HUES48 (cell line): ENCODE measurements at regions not wholly inside any gene's neighbourhood (a gene's known extent, or its start where the extent isn't known, plus 50 kb on each side); places are given as distances from the start of the nearest gene placed in this dataset.
"Not testable (repeated sequence)": the region's sequence is repeated elsewhere in the genome, so short reads cannot be mapped to it uniquely, and the experiment has no call there.

Experiments used
- H3K27ac ChIP-seq: one replicate; pipeline ENCODE4 v1.7.0; 2013; ENCODE audit warnings: low read depth, low read length, inconsistent platforms
- H3K27me3 ChIP-seq: 2 replicates; pipeline ENCODE4 v1.6.1; 2013; ENCODE audit warnings: mild to moderate bottlenecking, low read length; ENCODE audit not compliant: control insufficient read depth, insufficient read depth
- H3K36me3 ChIP-seq: 2 replicates; pipeline ENCODE4 v1.6.1; 2013; ENCODE audit warnings: low read length; ENCODE audit not compliant: control insufficient read depth, insufficient read depth
- H3K4me1 ChIP-seq: 2 replicates; pipeline ENCODE4 v1.6.1; 2013; ENCODE audit warnings: mild to moderate bottlenecking, low read length; ENCODE audit not compliant: control insufficient read depth, insufficient read depth
- H3K4me3 ChIP-seq: 2 replicates; pipeline ENCODE4 v1.5.1; 2013; ENCODE audit warnings: mild to moderate bottlenecking, low read depth, low read length
- H3K9ac ChIP-seq: 2 replicates; pipeline ENCODE4 v1.6.1; 2013; ENCODE audit warnings: mild to moderate bottlenecking, low read depth, low read length, moderate library complexity
- H3K9me3 ChIP-seq: 2 replicates; pipeline ENCODE4 v1.6.1; 2013; ENCODE audit warnings: low read length; ENCODE audit not compliant: control insufficient read depth, insufficient read depth

- not testable (repeated sequence) for H3K4me3 ChIP-seq, H3K4me1 ChIP-seq, H3K27me3 ChIP-seq, H3K36me3 ChIP-seq, H3K9ac ChIP-seq, H3K9me3 ChIP-seq, H3K27ac ChIP-seq
Measured at GRCh38 chr6:134537765-134538164, 219.9 kb upstream of the SGK1 start.

- no peaks in the 10 kb centered on the region for H3K4me1 ChIP-seq
- H3K9me3 ChIP-seq, result no peaks in the 10 kb centered on the region
- no peaks in the 10 kb centered on the region for H3K36me3 ChIP-seq
- no peak overlapping the region for H3K4me3 ChIP-seq
- H3K9ac ChIP-seq, result no peak overlapping the region
- no peak overlapping the region for H3K27ac ChIP-seq
- no peaks in the 10 kb centered on the region for H3K27me3 ChIP-seq
Measured at GRCh38 chr6:134537146-134537555, 219.2 kb upstream of the SGK1 start.

GRCh38 chr6:134535831-134536230 lies 217.9 kb upstream of the SGK1 start:
- H3K27me3 ChIP-seq, result no peaks in the 10 kb centered on the region
- H3K36me3 ChIP-seq, result no peaks in the 10 kb centered on the region
- H3K9me3 ChIP-seq, result no peaks in the 10 kb centered on the region
- no peak overlapping the region for H3K4me3 ChIP-seq
- no peak overlapping the region for H3K9ac ChIP-seq
- no peaks in the 10 kb centered on the region for H3K4me1 ChIP-seq
- H3K27ac ChIP-seq, result no peak overlapping the region

- Histone ChIP-seq H3K27ac (no peak overlapping the region), H3K4me1 (no peaks in the 10 kb centered on the region), H3K9me3 (no peaks in the 10 kb centered on the region), H3K27me3 (no peaks in the 10 kb centered on the region), H3K36me3 (no peaks in the 10 kb centered on the region), H3K9ac (no peak overlapping the region), H3K4me3 (no peak overlapping the region)
Measured at GRCh38 chr6:134534708-134535149, 216.8 kb upstream of the SGK1 start.

GRCh38 chr6:134533991-134534390 lies 216.1 kb upstream of the SGK1 start:
- no peaks in the 10 kb centered on the region for H3K4me1 ChIP-seq
- no peaks in the 10 kb centered on the region for H3K9me3 ChIP-seq
- H3K9ac ChIP-seq, result no peak overlapping the region
- H3K4me3 ChIP-seq, result no peak overlapping the region
- no peaks in the 10 kb centered on the region for H3K27me3 ChIP-seq
- H3K27ac ChIP-seq, result no peak overlapping the region
- no peaks in the 10 kb centered on the region for H3K36me3 ChIP-seq

GRCh38 chr6:134532694-134533624 lies 215.0 kb upstream of the SGK1 start:
- no peaks in the 10 kb centered on the region for H3K4me1 ChIP-seq
- H3K27me3 ChIP-seq, result no peaks in the 10 kb centered on the region
- no peaks in the 10 kb centered on the region for H3K9me3 ChIP-seq
- H3K36me3 ChIP-seq, result no peaks in the 10 kb centered on the region
- no peak overlapping the region for H3K9ac ChIP-seq
- no peak overlapping the region for H3K27ac ChIP-seq
- H3K4me3 ChIP-seq, result no peak overlapping the region

- Histone ChIP-seq H3K36me3 (no peaks in the 10 kb centered on the region), H3K4me1 (no peaks in the 10 kb centered on the region), H3K9ac (no peak overlapping the region), H3K4me3 (no peak overlapping the region), H3K27me3 (no peaks in the 10 kb centered on the region), H3K9me3 (no peaks in the 10 kb centered on the region), H3K27ac (no peak overlapping the region)
Measured at GRCh38 chr6:134531611-134532010, 213.7 kb upstream of the SGK1 start.

GRCh38 chr6:134531188-134531551 lies 213.3 kb upstream of the SGK1 start:
- no peaks in the 10 kb centered on the region for H3K4me1 ChIP-seq
- H3K4me3 ChIP-seq, result no peak overlapping the region
- H3K9me3 ChIP-seq, result no peaks in the 10 kb centered on the region
- no peak overlapping the region for H3K27ac ChIP-seq
- no peaks in the 10 kb centered on the region for H3K27me3 ChIP-seq
- H3K36me3 ChIP-seq, result no peaks in the 10 kb centered on the region
- no peak overlapping the region for H3K9ac ChIP-seq

GRCh38 chr6:134529921-134530320 lies 212.0 kb upstream of the SGK1 start:
- no peak overlapping the region for H3K9ac ChIP-seq
- no peaks in the 10 kb centered on the region for H3K9me3 ChIP-seq
- H3K36me3 ChIP-seq, result no peaks in the 10 kb centered on the region
- no peaks in the 10 kb centered on the region for H3K4me1 ChIP-seq
- no peak overlapping the region for H3K4me3 ChIP-seq
- H3K27ac ChIP-seq, result no peak overlapping the region
- H3K27me3 ChIP-seq, result no peaks in the 10 kb centered on the region

GRCh38 chr6:134529305-134529704 lies 211.4 kb upstream of the SGK1 start:
- H3K27ac ChIP-seq, result no peak overlapping the region

GRCh38 chr6:134527108-134527787 lies 209.3 kb upstream of the SGK1 start:
- H3K9ac ChIP-seq, result no peak overlapping the region
- H3K9me3 ChIP-seq, result no peaks in the 10 kb centered on the region
- H3K4me3 ChIP-seq, result no peak overlapping the region
- H3K36me3 ChIP-seq, result no peaks in the 10 kb centered on the region
- no peaks in the 10 kb centered on the region for H3K27me3 ChIP-seq
- H3K27ac ChIP-seq, result no peak overlapping the region
- no peaks in the 10 kb centered on the region for H3K4me1 ChIP-seq

More at GRCh38 chr6:134529305-134529704, 211.4 kb upstream of the SGK1 start:
- H3K36me3 ChIP-seq, result no peaks in the 10 kb centered on the region
- H3K9me3 ChIP-seq, result no peaks in the 10 kb centered on the region
- H3K4me3 ChIP-seq, result no peak overlapping the region
- H3K9ac ChIP-seq, result no peak overlapping the region
- H3K27me3 ChIP-seq, result no peaks in the 10 kb centered on the region
- H3K4me1 ChIP-seq, result no peaks in the 10 kb centered on the region
